Iris pigment epithelial cell (primary cell): ENCODE measurements at regions not wholly inside any gene's neighbourhood (a gene's known extent, or its start where the extent isn't known, plus 50 kb on each side); places are given as distances from the start of the nearest gene placed in this dataset.
"Not testable (repeated sequence)": the region's sequence is repeated elsewhere in the genome, so short reads cannot be mapped to it uniquely, and the experiment has no call there.

Experiments
- DNase-seq: peaks from one replicate; pipeline ENCODE4 v3.0.0-alpha.2; 2011; ENCODE audit warnings: low read depth

DNA sequence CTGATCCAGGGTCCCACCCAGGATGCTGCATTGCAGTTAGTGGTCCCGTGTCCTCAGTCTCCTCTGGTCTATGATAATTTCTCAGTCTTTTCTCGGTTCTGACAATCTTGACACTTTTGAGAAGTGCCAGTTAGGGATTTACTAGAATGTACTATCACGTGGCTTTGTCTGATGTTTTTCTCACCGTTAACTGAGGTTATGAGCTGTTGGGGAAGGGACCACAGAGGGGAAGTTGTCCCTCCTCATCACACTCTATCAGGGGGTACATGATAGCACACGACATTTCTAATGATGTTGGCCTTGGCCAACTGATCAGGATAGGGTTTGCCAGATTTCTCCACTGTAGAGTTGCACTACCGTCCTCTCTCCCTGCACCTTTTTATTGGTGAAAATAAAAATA lies 250.9 kb upstream of the SDK2 start:
- no peak for DNase-seq

DNA sequence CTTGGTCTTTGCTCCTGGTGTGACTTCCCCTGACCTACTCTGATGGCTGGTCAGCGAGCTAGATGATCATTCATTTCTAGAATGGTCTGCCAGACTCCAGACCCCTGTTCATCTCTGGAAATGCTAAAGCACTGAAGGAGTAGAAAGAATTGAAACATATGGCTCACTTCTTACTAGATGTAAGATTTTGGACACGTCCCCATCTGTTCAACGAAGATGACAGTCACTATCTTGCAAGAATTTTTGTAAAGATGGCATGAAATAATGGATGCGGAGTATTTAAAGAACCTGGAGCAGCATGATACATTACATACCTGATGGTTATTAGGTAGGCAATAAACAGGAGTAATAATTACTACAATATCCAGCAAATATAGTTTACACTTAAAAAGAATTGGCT lies 252.7 kb upstream of the SDK2 start:
- DNase-seq: no peak

DNA sequence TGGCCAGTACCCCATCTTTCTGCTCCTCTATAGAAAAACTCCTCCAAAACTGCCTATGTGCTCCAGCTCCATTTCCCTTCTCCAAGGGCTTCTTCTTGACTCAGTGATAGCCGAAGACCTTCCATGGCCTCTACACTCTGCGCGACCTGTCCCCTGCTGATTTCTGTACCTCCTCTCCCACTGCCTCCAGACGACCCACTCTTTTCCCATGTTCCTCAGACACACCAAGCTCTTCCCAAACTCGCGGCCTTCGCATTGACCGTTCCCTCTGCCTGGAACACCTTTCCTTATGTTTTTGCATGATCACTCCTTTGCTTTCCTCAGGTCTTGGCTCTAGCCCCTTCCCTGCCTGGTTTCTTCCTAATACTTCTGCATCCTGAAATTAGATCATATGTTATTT lies 255.6 kb upstream of the SDK2 start:
- no peak for DNase-seq

DNA sequence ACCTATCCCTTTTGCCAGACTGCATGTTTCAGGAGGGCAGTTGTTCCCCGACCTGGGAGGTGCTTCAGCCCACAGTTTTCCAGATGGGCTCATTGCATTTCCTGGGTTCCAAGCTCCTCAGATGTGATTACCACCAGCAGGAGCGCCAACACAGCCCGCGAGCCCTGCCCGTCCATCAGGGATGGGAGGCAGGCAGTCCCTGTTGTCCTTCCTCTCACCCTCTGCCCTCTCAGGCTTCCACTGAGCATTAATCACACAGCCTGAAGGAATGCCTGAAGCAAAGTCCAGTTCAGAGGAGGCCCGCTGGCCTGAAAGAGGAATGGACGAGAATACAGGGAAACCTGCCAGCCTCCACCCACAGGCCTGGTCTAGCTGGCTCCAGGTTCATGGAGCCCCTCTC lies 256.3 kb upstream of the SDK2 start:
- no peak for DNase-seq

DNA sequence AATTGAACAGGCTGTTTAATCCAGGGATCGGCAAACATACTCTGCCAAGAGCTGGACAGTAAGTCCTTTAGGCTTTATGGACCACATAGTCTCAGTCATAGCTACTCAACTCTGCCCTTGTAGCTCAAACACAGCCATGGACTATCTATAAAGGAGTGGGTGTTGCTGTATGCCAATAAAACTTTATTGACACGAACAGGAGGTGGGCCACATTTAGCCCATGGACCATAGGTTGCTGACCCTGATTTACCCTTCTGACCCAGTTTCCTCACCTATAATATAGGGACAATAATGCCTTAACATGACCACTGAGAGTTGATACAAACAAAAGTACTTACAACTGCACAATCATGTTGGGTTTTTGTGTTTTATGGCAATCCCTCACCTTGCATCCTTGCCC lies 257.0 kb upstream of the SDK2 start:
- DNase-seq: no peak

DNA sequence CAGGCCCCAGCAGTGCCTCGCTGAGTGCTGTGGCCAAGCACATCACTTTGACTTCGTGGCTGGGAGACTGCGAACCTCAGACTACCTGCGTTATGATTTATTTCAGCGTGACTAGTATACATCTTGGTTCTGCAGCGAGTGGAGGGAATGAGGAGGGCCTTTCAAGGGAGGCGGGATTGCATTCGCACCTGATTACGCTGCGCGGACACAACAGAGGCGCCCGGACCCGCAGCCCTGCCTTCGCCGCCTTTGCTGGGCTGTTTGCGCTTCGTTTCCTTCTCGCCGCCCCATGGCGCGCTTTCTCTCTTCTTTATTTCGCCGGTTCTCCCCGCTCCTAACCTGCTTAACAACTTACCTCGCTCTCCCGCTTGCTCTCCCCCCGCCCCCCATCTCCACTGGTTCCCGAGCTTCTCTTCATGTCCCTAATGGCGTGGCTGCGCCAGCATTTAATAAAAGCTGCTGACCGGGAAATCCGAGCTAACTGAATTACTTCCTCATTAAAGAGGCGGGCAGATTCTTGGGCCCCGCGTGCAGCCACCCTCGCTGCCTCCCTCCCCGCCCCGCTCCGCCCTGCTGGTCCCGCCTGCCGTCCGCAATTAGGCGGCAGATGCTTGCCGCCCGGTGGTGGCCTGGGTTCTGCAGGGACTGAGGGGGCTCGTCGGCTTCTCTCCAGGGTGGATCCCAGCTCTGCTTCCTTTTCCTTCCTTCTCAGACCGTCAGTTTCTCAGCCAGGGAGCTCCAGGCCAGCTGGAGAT lies 257.6 kb upstream of the SDK2 start:
- DNase-seq: no peak

DNA sequence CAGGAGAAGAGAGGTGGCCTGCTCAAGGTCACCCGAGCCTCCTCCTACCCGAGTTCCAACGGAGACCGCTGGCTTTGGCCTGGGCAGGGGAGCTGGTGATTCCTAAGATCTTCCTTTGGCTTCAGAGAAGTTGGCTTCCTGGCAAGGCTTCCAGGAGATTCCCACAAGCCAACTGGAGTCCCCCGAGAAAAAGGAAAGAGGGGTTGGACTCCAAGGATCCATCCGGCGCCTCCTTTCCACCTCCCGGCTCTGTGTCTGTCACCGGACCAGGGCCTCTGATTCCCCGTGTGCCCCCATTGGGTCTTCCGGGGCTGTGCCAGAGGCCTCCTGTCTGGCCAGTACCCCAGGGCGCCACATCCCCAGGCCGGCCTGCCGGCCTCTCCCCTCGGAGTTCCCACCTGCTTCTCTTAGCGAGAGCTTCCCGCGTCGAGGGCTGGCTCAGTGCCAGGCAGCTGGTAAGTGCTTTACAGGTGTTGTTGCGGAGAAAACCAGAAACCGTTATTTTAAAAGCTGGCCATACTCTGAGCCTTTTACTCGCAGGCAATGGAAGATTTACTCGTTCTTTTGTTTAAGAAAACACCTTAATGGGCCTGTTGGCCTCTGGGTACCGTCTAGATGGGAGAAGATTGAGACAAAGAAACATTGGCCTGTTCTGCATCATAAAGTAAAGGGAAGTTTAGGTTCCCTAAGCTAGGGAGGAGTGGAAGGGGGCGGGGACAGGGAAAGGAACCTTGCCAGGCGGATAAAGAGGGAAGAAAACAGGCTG lies 258.4 kb upstream of the SDK2 start:
- no peak for DNase-seq

DNA sequence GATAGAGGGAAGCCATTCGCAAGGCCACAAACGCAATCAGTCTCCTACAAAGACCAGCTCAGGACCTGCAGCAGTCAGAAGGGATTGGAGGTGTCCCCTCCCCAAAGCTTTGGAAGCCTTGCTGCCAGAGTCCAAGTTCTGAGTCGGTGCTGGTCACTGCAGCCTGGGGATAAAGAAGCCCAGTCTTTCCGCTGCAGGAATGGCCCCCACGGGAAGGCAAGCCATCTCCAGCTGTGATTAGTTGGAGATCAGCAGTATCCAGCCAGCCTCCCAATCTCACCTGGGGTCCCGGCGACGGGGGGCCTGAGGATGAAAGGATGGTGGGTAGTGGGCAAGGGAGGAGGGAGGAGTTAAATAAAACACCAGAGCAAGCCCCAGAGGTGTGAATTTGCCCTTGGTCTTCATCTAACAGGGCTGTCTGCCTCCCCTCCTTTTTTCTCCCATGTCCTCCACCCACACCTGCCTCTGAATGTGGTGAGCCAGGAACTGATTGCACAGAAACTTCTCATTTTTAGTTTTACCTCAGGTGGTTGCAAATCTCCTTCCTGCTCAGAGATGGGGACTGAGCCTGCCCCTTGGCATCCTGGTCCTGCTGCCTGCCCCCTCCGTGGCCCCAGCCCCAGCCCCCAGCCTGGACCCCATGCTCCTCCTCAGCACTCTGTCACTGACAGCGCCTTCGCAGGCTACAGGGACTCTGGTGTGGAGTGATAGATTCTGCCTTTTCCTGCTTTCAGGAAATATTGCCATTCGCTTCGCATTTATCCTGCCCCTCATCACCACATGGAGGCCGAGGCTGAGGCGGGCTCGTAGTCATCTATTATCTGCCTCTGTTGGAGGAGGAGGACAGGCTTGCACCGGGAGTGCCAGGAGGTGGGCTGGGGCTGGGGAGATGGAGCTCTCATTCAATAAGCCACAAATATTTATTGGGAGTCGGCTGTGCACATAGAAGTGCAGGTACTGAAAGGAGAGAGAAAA lies 262.9 kb upstream of the SDK2 start:
- DNase-seq: no peak

DNA sequence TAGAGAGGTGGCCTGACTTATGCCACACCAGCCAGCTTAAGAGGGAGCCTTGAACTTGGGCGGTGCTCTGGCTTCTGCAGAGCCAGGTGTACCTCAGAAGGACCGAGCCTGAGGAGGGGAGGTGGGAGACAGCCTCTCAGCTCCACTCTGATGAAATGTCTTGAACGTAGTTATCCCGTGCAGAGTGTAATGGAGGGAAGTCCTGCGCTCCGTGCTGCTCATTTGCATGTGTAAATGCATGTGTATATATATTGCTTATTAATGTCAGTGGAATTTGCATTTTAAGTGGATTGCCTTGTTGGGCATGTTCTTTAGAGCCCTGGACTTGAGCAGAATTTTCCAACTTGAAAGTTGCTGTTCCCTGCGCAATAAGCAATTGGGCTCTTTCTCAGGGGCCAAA lies 264.9 kb upstream of the SDK2 start:
- no peak for DNase-seq

DNA sequence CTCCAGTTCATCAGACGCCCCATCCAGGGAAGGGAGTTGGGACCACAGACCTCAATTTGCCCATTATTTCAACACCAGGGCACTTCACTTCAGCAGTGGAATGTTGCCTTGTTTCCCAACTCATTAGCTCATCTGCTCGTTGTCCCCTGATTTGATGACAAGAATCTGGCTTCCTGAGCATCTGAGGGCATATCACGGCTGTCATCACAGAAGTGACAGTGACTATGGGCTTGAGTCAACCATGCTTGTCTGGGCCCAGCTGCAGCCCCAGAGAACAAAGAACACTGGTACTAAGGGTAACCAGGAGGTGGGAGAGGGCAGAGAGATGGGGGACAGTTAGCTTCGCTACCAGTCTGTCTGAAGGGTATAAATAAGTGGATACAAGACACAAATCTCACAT lies 266.0 kb upstream of the SDK2 start:
- no peak for DNase-seq

DNA sequence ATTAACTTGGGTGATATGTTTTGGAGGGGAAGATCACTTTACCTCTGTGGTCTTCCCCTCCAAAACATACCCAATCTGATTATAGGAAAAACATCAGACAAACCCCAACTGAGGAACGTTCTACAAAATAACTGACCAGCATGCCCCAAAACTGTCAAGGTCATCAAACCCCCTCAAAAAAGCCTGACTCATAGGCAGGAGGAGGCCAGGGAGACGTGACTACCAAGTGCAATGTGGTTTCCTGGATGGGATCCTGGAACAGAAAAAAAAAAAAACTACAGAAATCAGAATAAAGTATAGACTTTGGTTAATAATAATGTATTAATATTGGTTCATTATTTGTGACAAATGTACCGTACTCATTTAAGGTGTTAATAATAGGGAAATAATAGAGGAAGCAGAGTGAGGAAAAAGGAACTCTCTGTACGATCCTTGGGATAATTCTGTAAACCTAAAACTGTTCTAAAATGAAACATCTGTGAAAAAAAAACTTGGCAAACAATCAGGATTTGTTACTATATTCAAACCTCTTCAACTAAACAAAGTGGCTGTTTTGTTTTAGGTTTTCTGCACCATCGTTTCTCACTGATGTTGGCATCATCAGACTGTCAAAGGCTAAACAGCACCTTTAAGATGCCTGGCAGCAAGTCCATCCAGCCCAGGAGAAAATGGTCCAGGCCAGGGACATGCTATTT lies 266.7 kb upstream of the SDK2 start:
- DNase-seq: no peak

DNA sequence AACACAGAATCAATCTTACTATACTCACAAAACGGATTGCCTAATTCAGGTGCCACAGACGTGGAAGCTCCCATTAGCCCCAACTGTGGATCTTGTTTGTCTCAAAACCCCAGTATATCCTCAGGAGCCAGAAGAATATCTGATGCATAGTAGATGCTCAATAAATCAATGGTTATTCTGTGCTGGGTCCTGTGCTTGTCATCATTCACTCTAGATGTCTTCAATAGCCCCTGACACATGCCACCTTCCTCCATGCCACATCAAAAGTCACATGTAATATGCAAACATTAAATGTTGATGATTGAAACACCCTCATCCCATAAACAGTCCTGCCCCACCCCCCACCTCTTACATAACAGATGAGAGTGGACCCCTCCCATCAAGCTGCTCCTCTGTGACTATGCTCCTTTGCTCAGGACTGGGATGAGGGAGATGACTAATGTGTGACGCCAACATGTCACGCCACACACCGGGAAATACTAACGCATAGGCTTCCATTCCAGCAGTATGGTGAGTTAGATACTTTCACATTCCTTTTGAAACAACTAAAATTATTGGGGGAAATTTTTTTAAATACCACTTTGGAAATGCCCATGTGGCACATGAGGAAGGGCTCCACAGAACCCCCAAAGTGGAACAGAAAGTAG lies 267.6 kb upstream of the SDK2 start:
- no peak for DNase-seq

DNA sequence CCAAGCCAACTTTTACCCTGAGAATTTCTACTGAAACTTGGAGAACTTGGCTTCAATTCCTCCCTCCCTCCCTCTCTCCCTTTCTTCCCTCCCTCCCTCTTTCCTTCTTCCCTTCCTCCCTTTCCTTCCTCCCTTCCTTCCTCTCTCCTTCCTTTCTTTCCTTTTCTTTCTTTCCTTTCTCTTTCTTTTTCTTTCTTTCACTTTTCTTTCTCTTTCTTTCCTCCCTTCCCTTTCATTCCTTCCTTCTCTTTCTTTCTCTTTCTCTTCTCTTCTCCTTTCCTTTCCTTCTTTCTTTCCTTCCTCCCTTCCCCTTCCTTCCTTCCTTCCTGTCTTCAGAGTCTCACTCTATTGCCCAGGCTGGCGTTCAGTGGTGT lies 268.1 kb upstream of the SDK2 start:
- DNase-seq: no peak

DNA sequence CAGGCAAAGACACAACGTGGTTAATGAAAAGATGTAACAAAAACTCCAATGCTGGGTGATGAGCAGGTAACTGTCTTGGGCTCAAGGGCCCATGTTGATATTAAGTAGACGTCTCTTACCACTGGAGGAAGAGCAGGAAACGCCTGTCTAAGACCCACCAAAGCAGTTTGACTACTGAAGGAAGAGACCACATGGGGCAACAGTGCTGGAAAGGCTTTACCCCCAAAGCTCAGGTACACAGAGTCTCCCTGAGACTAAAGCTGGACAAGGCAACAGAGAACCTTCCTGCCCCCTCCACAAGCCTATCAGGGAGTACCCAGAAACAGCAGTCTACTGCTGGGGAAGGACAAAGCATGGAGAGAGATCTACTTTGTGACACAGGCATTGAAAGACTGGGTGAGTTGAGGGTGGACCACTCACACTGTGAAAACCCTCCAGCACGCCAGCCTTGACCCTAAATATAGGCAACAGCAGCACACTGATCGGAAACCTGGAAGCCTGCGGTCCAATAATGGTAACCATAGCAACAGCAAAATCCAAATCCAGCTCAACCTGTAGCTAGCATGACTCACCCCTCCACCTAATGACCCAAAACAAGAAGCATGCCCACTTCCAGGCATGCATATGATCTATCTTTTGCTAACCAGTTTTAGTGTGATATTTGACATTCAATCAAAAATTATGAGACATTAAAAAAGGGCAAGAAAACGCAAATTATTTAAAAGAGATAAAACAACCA lies 270.5 kb upstream of the SDK2 start:
- DNase-seq: no peak

DNA sequence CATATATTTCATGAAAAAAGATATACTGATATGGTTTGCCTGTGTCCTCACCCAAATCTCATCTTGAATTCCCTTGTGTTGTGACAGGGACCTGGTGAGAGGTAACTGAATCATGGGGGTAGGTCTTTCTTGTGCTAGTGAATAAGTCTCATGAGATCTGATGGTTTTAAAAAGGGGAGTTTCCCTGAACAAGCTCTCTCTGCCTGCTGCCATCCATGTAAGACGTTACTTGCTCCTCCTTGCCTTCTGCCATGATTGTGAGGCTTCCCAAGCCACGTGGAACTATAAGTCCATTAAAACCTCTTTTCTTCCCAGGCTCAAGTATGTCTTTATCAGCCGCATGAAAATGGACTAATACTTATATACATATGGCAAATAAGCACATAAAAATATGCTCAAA lies 274.8 kb upstream of the SDK2 start:
- DNase-seq: not testable (repeated sequence)

DNA sequence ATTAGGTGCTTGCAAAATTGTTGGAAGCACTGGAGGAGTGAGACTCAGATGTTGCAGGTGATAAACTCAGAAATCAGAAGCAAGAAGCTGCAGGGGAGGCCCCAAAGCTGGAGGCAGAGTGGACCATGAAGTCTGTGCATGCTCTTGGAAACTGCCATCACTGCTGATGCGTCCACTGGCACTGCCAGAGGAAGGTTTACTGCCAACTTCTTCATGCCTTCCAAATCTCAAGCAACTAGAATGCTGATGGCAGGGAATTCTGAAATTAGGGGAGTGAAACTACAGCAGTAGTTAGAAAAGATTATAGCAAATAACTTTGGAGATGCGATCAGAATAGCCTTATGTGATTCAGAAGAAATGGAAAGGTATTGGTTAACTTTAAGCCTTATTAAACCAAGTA lies 277.1 kb upstream of the SDK2 start:
- no peak for DNase-seq

DNA sequence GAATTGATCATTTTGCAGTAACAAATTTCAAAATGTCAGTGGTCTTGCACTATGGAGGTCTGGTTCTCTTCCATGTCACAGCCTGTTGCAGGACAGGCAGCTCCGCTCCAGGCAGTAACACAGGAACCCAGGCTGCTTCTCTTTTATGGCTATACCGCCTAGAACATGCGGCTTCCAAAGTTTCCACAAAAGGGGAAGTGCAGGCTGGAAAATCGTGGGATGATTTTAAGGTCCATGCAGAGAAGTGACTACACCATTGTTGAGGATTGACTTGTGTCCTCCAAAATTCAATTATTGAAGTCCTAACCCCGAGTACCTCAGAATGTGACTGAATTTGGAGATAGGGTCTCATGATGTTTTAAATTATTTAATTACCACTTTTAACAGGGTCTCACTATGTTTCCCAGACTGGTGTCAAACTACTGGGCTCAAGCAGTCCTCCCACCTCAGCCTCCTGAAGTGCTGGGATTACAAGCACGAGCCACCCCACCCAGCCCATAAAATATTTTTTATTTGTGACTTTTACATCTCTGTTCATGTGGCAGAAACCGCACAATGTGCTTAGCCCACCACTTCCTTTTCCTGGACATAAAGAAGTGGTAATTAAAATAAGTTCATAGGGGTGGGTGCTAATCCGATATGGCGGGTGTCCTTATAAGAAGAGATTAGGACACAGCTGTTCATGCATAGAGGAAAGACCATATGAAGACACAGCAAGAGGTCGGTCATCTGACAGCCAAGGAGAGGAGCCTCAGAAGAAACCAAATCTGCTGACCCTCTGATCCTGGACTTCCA lies 279.2 kb upstream of the RPL38 start:
- no peak for DNase-seq

DNA sequence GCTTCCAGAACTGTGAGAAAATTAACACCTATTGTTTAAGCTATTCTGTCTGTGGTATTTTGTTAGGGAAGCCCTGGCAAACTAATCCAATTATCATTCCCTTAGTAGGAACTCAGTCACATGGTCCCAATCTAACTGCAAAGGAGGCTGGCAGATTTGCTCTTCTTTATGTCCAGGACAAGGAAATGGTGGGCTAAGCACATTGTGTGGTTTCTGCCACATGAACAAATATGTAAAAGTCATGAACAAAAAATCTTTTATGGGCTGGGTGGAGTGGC lies 278.6 kb upstream of the RPL38 start:
- no peak for DNase-seq

DNA sequence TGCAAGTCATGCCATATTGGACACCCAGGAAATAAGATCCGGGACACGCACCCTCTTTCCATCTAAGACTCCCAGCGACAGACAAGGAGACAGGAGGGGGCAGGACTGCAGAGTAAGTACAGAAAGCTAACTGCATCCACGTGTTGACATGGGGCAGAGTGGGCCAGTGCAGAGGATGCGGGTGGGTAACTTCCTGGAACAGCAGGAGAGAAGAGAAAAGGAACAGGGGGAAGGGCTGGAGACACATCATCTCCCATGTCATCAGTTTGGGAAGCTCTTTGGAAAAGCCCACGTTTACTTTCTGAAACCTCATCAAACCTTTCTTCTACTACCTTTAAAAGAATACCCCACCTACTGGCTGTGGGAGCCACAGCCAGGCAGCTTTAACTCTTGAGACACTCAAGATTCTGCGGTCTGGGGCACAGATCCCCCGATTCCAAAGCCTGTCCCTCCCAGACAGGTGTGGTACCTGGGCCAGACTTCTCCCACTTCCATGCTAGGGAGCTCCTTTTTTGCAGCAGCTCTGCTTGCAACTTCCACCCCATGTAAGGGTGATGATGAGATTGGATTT lies 273.5 kb upstream of the RPL38 start:
- DNase-seq: no peak

DNA sequence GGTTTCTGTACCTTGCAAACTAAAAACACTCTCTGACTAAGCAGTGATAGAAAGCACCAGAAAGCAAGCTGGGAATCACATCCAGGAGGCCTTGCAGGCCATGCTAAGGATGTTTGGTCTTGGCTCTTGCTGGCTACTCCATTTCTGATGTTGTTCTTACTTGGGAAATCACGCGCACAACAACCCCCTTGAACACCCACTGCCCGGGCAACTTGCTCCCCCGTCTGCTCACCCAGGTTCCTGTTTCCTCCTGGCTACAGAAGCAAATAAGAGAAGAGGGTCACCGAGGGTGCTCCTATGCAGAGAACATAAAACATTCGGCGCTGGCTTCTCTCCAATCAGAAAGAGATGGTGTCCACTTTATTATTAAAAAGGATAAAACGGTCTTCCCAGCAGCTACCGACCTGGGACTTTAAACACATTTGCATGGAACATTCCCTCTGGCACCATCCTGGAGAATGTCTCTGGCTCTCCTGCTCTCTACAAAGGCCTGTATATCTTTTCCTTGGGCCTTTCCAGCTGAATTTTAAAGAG lies 271.2 kb upstream of the RPL38 start:
- no peak for DNase-seq
